Adrenal gland (tissue), 5 donors: ENCODE measurements at regions not wholly inside any gene's neighbourhood (a gene's known extent, or its start where the extent isn't known, plus 50 kb on each side); places are given as distances from the start of the nearest gene placed in this dataset.

Experiments
- CTCF ChIP-seq, 6 experiments: fragments of 450-650 bp in 4 of 6; fragments of 200-600 bp in 2 of 6; sonication (generic) in 1 of 6; IDR thresholded peaks; 1 replicate in 5 of 6; 2 replicates in 1 of 6; pipeline versions ENCODE4 v1.5.1 to v1.8.0; 2016 to 2021; ENCODE audit warnings: antibody characterized with exemption in 6 of 6, mild to moderate bottlenecking in 2 of 6, moderate library complexity in 1 of 6
- POLR2A ChIP-seq, 2 donors: fragments of 450-650 bp; IDR thresholded peaks; one replicate each; pipeline ENCODE4 v1.6.1; 2017; ENCODE audit warnings: antibody characterized with exemption in 2 of 2, mild to moderate bottlenecking in 2 of 2, moderate library complexity in 1 of 2
- donor health status: DM: no; HTN: no; CAD: no.

- TF ChIP-seq CTCF (IDR thresholded peaks at IDR 0.05) (no peak), POLR2A (IDR thresholded peaks at IDR 0.05) (no peak)
Observed at GRCh38 chr3:45337839-45338470, 50.4 kb upstream of the LARS2 start.
